ENCODE measurements at regions not wholly inside any gene's neighbourhood (a gene's known extent, or its start where the extent isn't known, plus 50 kb on each side); places are given as distances from the start of the nearest gene placed in this dataset.

DNA sequence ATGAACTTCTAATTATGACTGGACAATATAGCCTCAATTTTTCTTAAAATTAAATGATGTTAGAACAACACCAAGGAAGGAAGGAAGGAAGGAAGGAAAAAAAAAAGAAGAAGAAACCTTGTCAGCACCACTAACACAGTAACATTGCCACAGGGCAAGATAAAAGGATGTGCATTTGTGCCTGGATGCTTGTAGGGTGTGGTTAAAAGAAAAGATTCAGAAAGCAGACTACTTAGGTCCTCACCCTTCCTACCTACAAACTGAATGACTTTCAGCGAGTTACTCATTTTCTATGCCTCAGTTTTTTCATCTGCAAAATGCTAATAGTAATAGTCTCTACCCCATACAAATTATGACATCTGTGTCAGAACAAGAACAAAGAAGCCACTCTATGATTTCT, 778.3 kb downstream of the MCTP2 start:
- no peaks in the 10 kb centered on the region for H3K27me3 ChIP-seq (ENCODE audit: control insufficient read depth, insufficient read depth, low read length)
- H3K27ac ChIP-seq (ENCODE audit: low read depth, low read length) = no peak overlapping the region
- H3K4me3 ChIP-seq (ENCODE audit: low read depth, low read length) = no peak overlapping the region
- no peaks in the 10 kb centered on the region for H3K4me1 ChIP-seq (ENCODE audit: control insufficient read depth, insufficient read depth, low read length)
- no peaks in the 10 kb centered on the region for H3K36me3 ChIP-seq (ENCODE audit: control insufficient read depth, insufficient read depth, low read length)
- H3K9me3 ChIP-seq (ENCODE audit: control insufficient read depth, insufficient read depth, low read length) = no peaks in the 10 kb centered on the region
- H3K9ac ChIP-seq (ENCODE audit: low read depth, low read length) = no peak overlapping the region

DNA sequence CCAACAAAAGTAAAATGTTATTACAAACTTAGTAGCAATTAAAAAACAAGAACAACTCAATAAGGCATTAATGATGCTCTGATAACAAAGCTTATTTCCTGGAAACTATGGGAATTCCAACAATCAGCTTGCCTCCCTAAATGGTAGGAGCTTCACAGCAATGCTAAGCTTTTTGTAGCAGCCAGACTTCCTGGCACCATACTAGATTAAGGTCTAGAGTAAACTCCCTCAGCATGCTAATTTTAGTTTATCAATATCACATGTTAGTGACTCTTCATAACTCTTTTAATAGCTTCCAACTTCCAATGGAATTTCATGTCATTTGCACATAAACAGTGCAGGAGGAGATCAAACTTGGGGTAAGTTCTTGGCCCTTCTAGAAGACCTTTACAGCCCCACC, 782.0 kb downstream of the MCTP2 start:
- Histone ChIP-seq H3K27me3 (ENCODE audit: control insufficient read depth, insufficient read depth, low read length) (no peaks in the 10 kb centered on the region), H3K4me3 (ENCODE audit: low read depth, low read length) (no peak overlapping the region), H3K9ac (ENCODE audit: low read depth, low read length) (no peak overlapping the region), H3K36me3 (ENCODE audit: control insufficient read depth, insufficient read depth, low read length) (no peaks in the 10 kb centered on the region), H3K9me3 (ENCODE audit: control insufficient read depth, insufficient read depth, low read length) (no peaks in the 10 kb centered on the region), H3K4me1 (ENCODE audit: control insufficient read depth, insufficient read depth, low read length) (peaks cover 8% of the 10 kb centered on the region), H3K27ac (ENCODE audit: low read depth, low read length) (no peak overlapping the region)

GRCh38 chr15:95016511-95017229, 785.3 kb downstream of the MCTP2 start:
- Histone ChIP-seq H3K9me3 (ENCODE audit: control insufficient read depth, insufficient read depth, low read length) (no peaks in the 10 kb centered on the region), H3K27ac (ENCODE audit: low read depth, low read length) (no peak overlapping the region), H3K4me1 (ENCODE audit: control insufficient read depth, insufficient read depth, low read length) (peaks cover 8% of the 10 kb centered on the region), H3K4me3 (ENCODE audit: low read depth, low read length) (no peak overlapping the region), H3K9ac (ENCODE audit: low read depth, low read length) (no peak overlapping the region), H3K27me3 (ENCODE audit: control insufficient read depth, insufficient read depth, low read length) (no peaks in the 10 kb centered on the region), H3K36me3 (ENCODE audit: control insufficient read depth, insufficient read depth, low read length) (no peaks in the 10 kb centered on the region)

DNA sequence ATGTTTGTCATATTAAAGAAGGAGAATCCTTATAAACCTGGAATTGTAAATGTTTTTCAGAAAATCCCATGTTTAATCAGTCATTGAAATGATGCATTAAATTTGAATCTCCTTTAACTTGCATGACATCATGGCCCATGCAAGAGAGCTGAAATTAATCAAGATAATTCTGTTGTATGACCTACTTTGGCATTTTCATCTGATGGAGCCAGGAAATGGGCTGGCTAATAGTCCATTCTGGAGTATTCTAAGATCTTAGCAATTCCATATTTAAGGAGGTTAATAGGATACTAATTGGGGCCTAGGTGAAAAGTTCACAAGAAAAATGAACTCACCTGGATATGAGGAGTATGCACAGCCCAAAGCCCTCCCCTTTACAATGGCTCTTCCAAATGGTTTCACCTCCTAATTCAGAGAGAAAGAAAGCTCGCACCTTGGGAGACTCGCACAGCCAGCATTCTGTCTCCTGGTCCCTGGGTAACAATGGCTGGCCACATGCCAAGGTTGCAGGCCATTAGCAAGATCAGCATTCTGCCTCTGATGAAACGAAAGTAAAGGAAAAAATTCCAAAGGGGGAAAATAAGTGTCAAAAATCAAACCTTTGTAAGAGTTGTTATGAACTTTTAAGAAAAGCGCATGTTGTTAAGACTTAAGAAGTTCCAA, 786.4 kb downstream of the MCTP2 start:
- no peaks in the 10 kb centered on the region for H3K9me3 ChIP-seq (ENCODE audit: control insufficient read depth, insufficient read depth, low read length)
- no peaks in the 10 kb centered on the region for H3K27me3 ChIP-seq (ENCODE audit: control insufficient read depth, insufficient read depth, low read length)
- H3K36me3 ChIP-seq (ENCODE audit: control insufficient read depth, insufficient read depth, low read length) = no peaks in the 10 kb centered on the region
- H3K27ac ChIP-seq (ENCODE audit: low read depth, low read length) = no peak overlapping the region
- no peak overlapping the region for H3K4me3 ChIP-seq (ENCODE audit: low read depth, low read length)
- H3K9ac ChIP-seq (ENCODE audit: low read depth, low read length) = no peak overlapping the region
- peaks cover 8% of the 10 kb centered on the region for H3K4me1 ChIP-seq (ENCODE audit: control insufficient read depth, insufficient read depth, low read length)

- no peaks in the 10 kb centered on the region for H3K27me3 ChIP-seq (ENCODE audit: control insufficient read depth, insufficient read depth, low read length)
- peaks cover 8% of the 10 kb centered on the region for H3K4me1 ChIP-seq (ENCODE audit: control insufficient read depth, insufficient read depth, low read length)
- no peak overlapping the region for H3K27ac ChIP-seq (ENCODE audit: low read depth, low read length)
These were observed 787.7 kb downstream of the MCTP2 start for GRCh38 chr15:95018888-95019545.

GRCh38 chr15:95019907-95020306, 788.5 kb downstream of the MCTP2 start:
- no peak overlapping the region for H3K4me3 ChIP-seq (ENCODE audit: low read depth, low read length)
- no peaks in the 10 kb centered on the region for H3K36me3 ChIP-seq (ENCODE audit: control insufficient read depth, insufficient read depth, low read length)
- H3K9ac ChIP-seq (ENCODE audit: low read depth, low read length) = no peak overlapping the region
- H3K4me1 ChIP-seq (ENCODE audit: control insufficient read depth, insufficient read depth, low read length) = peaks cover 8% of the 10 kb centered on the region
- no peaks in the 10 kb centered on the region for H3K27me3 ChIP-seq (ENCODE audit: control insufficient read depth, insufficient read depth, low read length)
- H3K27ac ChIP-seq (ENCODE audit: low read depth, low read length) = no peak overlapping the region
- H3K9me3 ChIP-seq (ENCODE audit: control insufficient read depth, insufficient read depth, low read length) = no peaks in the 10 kb centered on the region

More at GRCh38 chr15:95018888-95019545, 787.7 kb downstream of the MCTP2 start:
- Histone ChIP-seq H3K36me3 (ENCODE audit: control insufficient read depth, insufficient read depth, low read length) (no peaks in the 10 kb centered on the region), H3K4me3 (ENCODE audit: low read depth, low read length) (no peak overlapping the region), H3K9me3 (ENCODE audit: control insufficient read depth, insufficient read depth, low read length) (no peaks in the 10 kb centered on the region), H3K9ac (ENCODE audit: low read depth, low read length) (no peak overlapping the region)

- H3K4me1 ChIP-seq (ENCODE audit: control insufficient read depth, insufficient read depth, low read length) = peaks cover 8% of the 10 kb centered on the region
These were observed 790.5 kb downstream of the MCTP2 start for GRCh38 chr15:95021816-95022215.

DNA sequence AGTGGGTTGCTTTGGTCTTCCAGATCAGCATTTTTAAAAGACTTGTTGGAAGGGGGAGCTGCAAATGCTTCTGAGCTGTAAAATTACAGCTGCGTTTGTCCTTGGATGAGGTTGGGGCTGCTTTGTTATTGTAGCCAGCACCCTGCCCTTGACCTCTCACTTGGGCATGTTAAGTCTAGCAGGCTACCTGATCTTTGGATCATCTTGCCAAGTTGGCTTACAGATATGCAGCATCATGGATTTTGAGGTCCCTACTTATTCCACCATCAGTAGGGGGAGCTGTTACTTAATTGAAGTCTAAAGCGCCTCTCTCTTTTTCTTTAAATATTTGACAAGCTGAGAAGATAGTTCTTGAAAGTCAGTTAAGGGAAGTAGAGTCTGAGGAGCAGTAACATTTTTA, 793.0 kb downstream of the MCTP2 start:
- Histone ChIP-seq H3K36me3 (ENCODE audit: control insufficient read depth, insufficient read depth, low read length) (no peaks in the 10 kb centered on the region), H3K27ac (ENCODE audit: low read depth, low read length) (no peak overlapping the region), H3K9me3 (ENCODE audit: control insufficient read depth, insufficient read depth, low read length) (no peaks in the 10 kb centered on the region), H3K4me3 (ENCODE audit: low read depth, low read length) (no peak overlapping the region), H3K9ac (ENCODE audit: low read depth, low read length) (no peak overlapping the region), H3K27me3 (ENCODE audit: control insufficient read depth, insufficient read depth, low read length) (no peaks in the 10 kb centered on the region), H3K4me1 (ENCODE audit: control insufficient read depth, insufficient read depth, low read length) (no peaks in the 10 kb centered on the region)

More at GRCh38 chr15:95021816-95022215, 790.5 kb downstream of the MCTP2 start:
- Histone ChIP-seq H3K27ac (ENCODE audit: low read depth, low read length) (no peak overlapping the region), H3K27me3 (ENCODE audit: control insufficient read depth, insufficient read depth, low read length) (no peaks in the 10 kb centered on the region), H3K9me3 (ENCODE audit: control insufficient read depth, insufficient read depth, low read length) (no peaks in the 10 kb centered on the region), H3K9ac (ENCODE audit: low read depth, low read length) (no peak overlapping the region), H3K4me3 (ENCODE audit: low read depth, low read length) (no peak overlapping the region), H3K36me3 (ENCODE audit: control insufficient read depth, insufficient read depth, low read length) (no peaks in the 10 kb centered on the region)

DNA sequence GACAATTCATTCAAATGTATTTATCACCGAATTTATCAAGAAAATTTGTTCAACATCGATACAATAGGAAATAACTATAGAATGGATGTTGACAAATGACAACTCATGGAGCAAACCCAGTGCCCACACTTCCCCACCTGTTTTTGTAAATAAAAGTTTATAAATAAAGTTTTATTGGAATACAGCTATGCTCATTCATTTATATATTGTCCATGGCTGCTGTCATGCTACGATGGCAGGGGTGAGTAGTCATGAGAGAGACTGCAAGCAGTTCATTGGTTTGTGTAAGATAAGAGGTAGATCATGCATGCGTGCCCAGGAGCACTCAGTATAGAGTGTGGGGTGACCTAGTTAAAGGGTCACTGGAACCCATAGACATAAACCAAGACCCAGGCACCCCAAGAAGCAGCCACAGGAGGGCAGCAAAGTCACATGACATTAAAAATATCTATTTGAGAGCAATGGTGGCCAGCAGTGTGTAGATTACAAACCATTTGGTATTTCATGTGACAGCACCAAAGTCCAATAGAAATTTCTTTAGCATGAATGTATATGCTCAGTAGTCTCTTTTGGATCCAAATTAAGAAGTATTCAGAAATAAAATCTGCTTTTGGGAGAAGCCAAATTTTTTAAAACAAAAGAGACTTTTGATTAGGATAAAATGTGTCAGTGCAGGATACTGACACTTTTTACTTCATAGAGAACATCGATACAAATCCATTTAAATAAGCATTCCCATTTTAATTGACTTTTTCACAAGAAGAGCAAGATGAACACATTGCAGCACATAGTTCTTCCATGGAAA, 794.8 kb downstream of the MCTP2 start:
- Histone ChIP-seq H3K9ac (ENCODE audit: low read depth, low read length) (no peak overlapping the region), H3K27ac (ENCODE audit: low read depth, low read length) (no peak overlapping the region), H3K36me3 (ENCODE audit: control insufficient read depth, insufficient read depth, low read length) (no peaks in the 10 kb centered on the region), H3K4me3 (ENCODE audit: low read depth, low read length) (no peak overlapping the region), H3K9me3 (ENCODE audit: control insufficient read depth, insufficient read depth, low read length) (no peaks in the 10 kb centered on the region), H3K27me3 (ENCODE audit: control insufficient read depth, insufficient read depth, low read length) (no peaks in the 10 kb centered on the region), H3K4me1 (ENCODE audit: control insufficient read depth, insufficient read depth, low read length) (no peaks in the 10 kb centered on the region)

DNA sequence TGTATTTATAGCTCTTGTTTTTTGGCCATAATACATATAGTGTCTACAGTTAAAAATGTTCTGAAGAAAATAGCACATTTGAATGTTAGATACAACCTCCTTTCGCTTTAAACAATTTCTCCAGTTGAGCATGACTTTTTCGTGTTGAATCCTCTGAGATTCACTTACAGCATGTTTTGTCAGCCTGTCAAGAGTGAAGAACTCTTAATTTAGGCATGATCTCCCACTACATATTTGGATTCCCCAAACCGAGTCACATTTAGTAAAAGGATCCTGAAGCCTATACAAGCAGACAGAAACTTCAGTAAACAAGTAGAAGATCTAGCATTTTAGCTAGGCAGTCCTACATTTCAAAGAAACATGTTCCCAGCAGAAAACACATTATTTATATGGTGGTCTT, 796.6 kb downstream of the MCTP2 start:
- Histone ChIP-seq H3K27me3 (ENCODE audit: control insufficient read depth, insufficient read depth, low read length) (no peaks in the 10 kb centered on the region), H3K36me3 (ENCODE audit: control insufficient read depth, insufficient read depth, low read length) (no peaks in the 10 kb centered on the region), H3K9ac (ENCODE audit: low read depth, low read length) (no peak overlapping the region), H3K4me3 (ENCODE audit: low read depth, low read length) (no peak overlapping the region), H3K27ac (ENCODE audit: low read depth, low read length) (no peak overlapping the region), H3K9me3 (ENCODE audit: control insufficient read depth, insufficient read depth, low read length) (no peaks in the 10 kb centered on the region), H3K4me1 (ENCODE audit: control insufficient read depth, insufficient read depth, low read length) (no peaks in the 10 kb centered on the region)
